OCI-LY1 (cell line): ENCODE measurements at regions not wholly inside any gene's neighbourhood (a gene's known extent, or its start where the extent isn't known, plus 50 kb on each side); places are given as distances from the start of the nearest gene placed in this dataset.

Experiments
- H2AFZ ChIP-seq: fragments of 200-600 bp; sonication (generic), shearing (Covaris generic); 2 replicates; pipeline ENCODE4 v1.6.0; 2014; ENCODE audit warnings: antibody characterized with exemption, mild to moderate bottlenecking, low read length
- H3F3A ChIP-seq: fragments of 200-600 bp; sonication (generic), shearing (Covaris generic); 2 replicates; pipeline ENCODE4 v1.6.0; 2014; ENCODE audit warnings: mild to moderate bottlenecking, antibody characterized with exemption, low read length, moderate library complexity; ENCODE audit not compliant: insufficient read depth
- H3K27ac ChIP-seq: fragments of 200-600 bp; sonication (generic); 2 replicates; pipeline ENCODE4 v1.5.1; 2014; ENCODE audit warnings: low read length, mixed run types, mild to moderate bottlenecking, low read depth; ENCODE audit not compliant: poor library complexity, severe bottlenecking
- H3K27me3 ChIP-seq: fragments of 200-600 bp; sonication (generic); 2 replicates; pipeline ENCODE4 v1.6.0; 2014; ENCODE audit warnings: antibody characterized with exemption, mild to moderate bottlenecking, low read length, moderate library complexity; ENCODE audit not compliant: insufficient read depth
- H3K36me3 ChIP-seq: fragments of 200-600 bp; sonication (generic); 2 replicates; pipeline ENCODE4 v1.6.1; 2014; ENCODE audit warnings: mild to moderate bottlenecking, antibody characterized with exemption, low read length, moderate library complexity, mixed read lengths; ENCODE audit not compliant: insufficient read depth
- H3K4me1 ChIP-seq: fragments of 200-600 bp; sonication (generic); 2 replicates; pipeline ENCODE4 v1.5.1; 2014; ENCODE audit warnings: mild to moderate bottlenecking, low read length, moderate library complexity; ENCODE audit not compliant: insufficient read depth, severe bottlenecking
- H3K4me2 ChIP-seq: fragments of 200-600 bp; sonication (generic), shearing (Covaris generic); 2 replicates; pipeline ENCODE4 v1.6.1; 2014; ENCODE audit warnings: low read length
- H3K4me3 ChIP-seq: fragments of 200-600 bp; sonication (generic); 2 replicates; pipeline ENCODE4 v1.5.1; 2014; ENCODE audit warnings: low read length, low read depth, mild to moderate bottlenecking, mixed read lengths; ENCODE audit not compliant: poor library complexity, severe bottlenecking
- H3K79me2 ChIP-seq: fragments of 200-600 bp; shearing (Covaris generic); 2 replicates; pipeline ENCODE4 v1.6.1; 2016; ENCODE audit warnings: mixed run types, low read length, mixed read lengths; ENCODE audit not compliant: insufficient read depth
- H3K9ac ChIP-seq: fragments of 200-600 bp; sonication (generic), shearing (Covaris generic); 2 replicates; pipeline ENCODE4 v1.6.1; 2014; ENCODE audit warnings: mild to moderate bottlenecking, low read length, mixed read lengths
- H3K9me2 ChIP-seq: fragments of 200-600 bp; sonication (generic), shearing (Covaris generic); 2 replicates; pipeline ENCODE4 v1.6.1; 2014; ENCODE audit warnings: low read depth, mild to moderate bottlenecking, low read length, mixed read lengths
- H3K9me3 ChIP-seq: fragments of 200-600 bp; shearing (Covaris generic); 2 replicates; pipeline ENCODE4 v1.6.1; 2014; ENCODE audit warnings: low read length, mixed read lengths
- H4K20me1 ChIP-seq: fragments of 200-600 bp; sonication (generic), shearing (Covaris generic); 2 replicates; pipeline ENCODE4 v1.6.0; 2016; ENCODE audit warnings: mild to moderate bottlenecking, low read length; ENCODE audit not compliant: insufficient read depth
- EZH2 ChIP-seq: fragments of 200-600 bp; sonication (generic), shearing (Covaris generic); IDR thresholded peaks from 2 replicates; pipeline ENCODE4 v1.8.0; 2017; ENCODE audit warnings: borderline replicate concordance, mixed run types, mild to moderate bottlenecking, antibody characterized with exemption, low read length, moderate library complexity, mixed read lengths
- TF ChIP-seq, protein P1 (sequence below): fragments of 200-600 bp; sonication (generic), shearing (Covaris generic); IDR thresholded peaks from 2 replicates; pipeline ENCODE4 v1.5.1; 2017; ENCODE audit warnings: mild to moderate bottlenecking, antibody characterized with exemption, low read length, moderate library complexity, mixed read lengths

- Histone ChIP-seq H3K27me3 (no peaks in the 10 kb centered on the region), H3K4me3 (no peak overlapping the region), H3K4me1 (no peaks in the 10 kb centered on the region), H3K27ac (no peak overlapping the region), H3K4me2 (no peak overlapping the region), H3K9me3 (no peaks in the 10 kb centered on the region), H3K79me2 (no peaks in the 10 kb centered on the region), H2AFZ (no peak overlapping the region), H3K36me3 (no peaks in the 10 kb centered on the region), H3K9ac (no peak overlapping the region), H4K20me1 (no peaks in the 10 kb centered on the region), H3K9me2 (no peaks in the 10 kb centered on the region), H3F3A (no peaks in the 10 kb centered on the region; the same call in 1 of the 2 replicates)
- TF ChIP-seq, protein P1, sequence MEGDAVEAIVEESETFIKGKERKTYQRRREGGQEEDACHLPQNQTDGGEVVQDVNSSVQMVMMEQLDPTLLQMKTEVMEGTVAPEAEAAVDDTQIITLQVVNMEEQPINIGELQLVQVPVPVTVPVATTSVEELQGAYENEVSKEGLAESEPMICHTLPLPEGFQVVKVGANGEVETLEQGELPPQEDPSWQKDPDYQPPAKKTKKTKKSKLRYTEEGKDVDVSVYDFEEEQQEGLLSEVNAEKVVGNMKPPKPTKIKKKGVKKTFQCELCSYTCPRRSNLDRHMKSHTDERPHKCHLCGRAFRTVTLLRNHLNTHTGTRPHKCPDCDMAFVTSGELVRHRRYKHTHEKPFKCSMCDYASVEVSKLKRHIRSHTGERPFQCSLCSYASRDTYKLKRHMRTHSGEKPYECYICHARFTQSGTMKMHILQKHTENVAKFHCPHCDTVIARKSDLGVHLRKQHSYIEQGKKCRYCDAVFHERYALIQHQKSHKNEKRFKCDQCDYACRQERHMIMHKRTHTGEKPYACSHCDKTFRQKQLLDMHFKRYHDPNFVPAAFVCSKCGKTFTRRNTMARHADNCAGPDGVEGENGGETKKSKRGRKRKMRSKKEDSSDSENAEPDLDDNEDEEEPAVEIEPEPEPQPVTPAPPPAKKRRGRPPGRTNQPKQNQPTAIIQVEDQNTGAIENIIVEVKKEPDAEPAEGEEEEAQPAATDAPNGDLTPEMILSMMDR: no peak
- TF ChIP-seq EZH2: no peak
Observed at GRCh38 chr13:68234274-68234673, 1004.1 kb upstream of the PCDH9 start.

- Histone ChIP-seq H2AFZ (no peak overlapping the region), H3F3A (no peaks in the 10 kb centered on the region; the same call in 1 of the 2 replicates), H3K4me3 (no peak overlapping the region), H3K9me2 (no peaks in the 10 kb centered on the region), H3K27ac (no peak overlapping the region), H4K20me1 (no peaks in the 10 kb centered on the region), H3K4me2 (no peak overlapping the region), H3K27me3 (no peaks in the 10 kb centered on the region), H3K79me2 (no peaks in the 10 kb centered on the region), H3K9ac (no peak overlapping the region), H3K36me3 (no peaks in the 10 kb centered on the region), H3K9me3 (no peaks in the 10 kb centered on the region), H3K4me1 (no peaks in the 10 kb centered on the region)
- TF ChIP-seq, protein P1: no peak
- TF ChIP-seq EZH2: no peak
Observed at GRCh38 chr13:68232351-68233130, 1002.4 kb upstream of the PCDH9 start.

DNA sequence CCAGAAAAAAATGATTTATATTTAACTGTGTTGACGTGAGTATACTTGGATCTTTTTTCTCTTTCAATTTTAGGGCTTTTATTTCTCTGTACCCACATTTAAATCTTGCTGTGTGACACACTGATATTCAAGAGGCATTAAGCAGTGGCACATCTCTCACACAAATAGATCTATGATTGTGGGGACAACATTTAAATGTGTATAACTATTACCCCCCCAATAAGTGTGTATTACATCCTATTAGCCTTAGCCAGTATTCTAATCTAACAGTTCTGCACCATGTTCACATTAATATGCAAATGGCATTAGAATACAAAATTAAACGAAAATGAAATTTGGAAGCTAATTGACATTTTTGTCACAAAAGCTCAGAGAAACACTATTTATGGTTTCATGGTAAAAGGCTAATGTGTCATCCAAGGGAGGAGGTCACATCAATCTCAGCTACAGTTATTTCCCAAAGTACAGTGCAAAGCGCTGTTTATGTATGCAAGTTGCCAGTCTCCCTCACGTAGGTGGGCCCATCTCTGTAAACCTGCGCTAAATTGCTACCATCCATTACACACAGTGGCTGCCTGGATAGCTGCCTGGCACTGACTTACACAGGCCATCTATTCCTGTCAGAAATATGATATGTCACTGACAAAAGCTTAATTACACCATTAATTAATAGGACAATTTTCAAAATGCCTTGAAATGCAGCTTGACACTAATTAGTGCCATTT lies 984.7 kb upstream of the PCDH9 start:
- H3K9me3 ChIP-seq: no peaks in the 10 kb centered on the region
- H3K4me1 ChIP-seq: no peaks in the 10 kb centered on the region
- H3K27me3 ChIP-seq: no peaks in the 10 kb centered on the region
- no peak overlapping the region for H3K27ac ChIP-seq
- H3K4me2 ChIP-seq: no peak overlapping the region
- H4K20me1 ChIP-seq: no peaks in the 10 kb centered on the region
- H2AFZ ChIP-seq: no peak overlapping the region
- TF ChIP-seq, protein P1: no peak
- no peaks in the 10 kb centered on the region for H3K79me2 ChIP-seq
- no peaks in the 10 kb centered on the region for H3K36me3 ChIP-seq
- no peak overlapping the region for H3K9ac ChIP-seq
- H3K9me2 ChIP-seq: no peaks in the 10 kb centered on the region
- H3F3A ChIP-seq: no peaks in the 10 kb centered on the region
- H3K4me3 ChIP-seq: no peak overlapping the region
